Endothelial cell of umbilical vein (primary cell): ENCODE measurements at regions not wholly inside any gene's neighbourhood (a gene's known extent, or its start where the extent isn't known, plus 50 kb on each side); places are given as distances from the start of the nearest gene placed in this dataset.

Experiments used
- EZH2 ChIP-seq: IDR thresholded peaks from 2 replicates; pipeline ENCODE4 v1.6.1; 2012; ENCODE audit warnings: borderline replicate concordance, low read depth, mild to moderate bottlenecking, moderate library complexity, low read length, inconsistent platforms; ENCODE audit not compliant: severe bottlenecking
- TF ChIP-seq, protein P1 (sequence below), 2 donors: IDR thresholded peaks; 1 replicate in 1 of 2; 2 replicates in 1 of 2; pipeline ENCODE4 v1.5.1; 2011; ENCODE audit warnings: low read length in 2 of 2, mild to moderate bottlenecking in 2 of 2, moderate library complexity in 2 of 2, control low read depth in 1 of 2, inconsistent platforms in 1 of 2, low read depth in 1 of 2; ENCODE audit not compliant: insufficient read depth in 1 of 2; ENCODE audit errors: extremely low read depth in 1 of 2

GRCh38 chr2:64350996-64351395 is 103.0 kb upstream of the LGALSL start:
- TF ChIP-seq, protein P1, sequence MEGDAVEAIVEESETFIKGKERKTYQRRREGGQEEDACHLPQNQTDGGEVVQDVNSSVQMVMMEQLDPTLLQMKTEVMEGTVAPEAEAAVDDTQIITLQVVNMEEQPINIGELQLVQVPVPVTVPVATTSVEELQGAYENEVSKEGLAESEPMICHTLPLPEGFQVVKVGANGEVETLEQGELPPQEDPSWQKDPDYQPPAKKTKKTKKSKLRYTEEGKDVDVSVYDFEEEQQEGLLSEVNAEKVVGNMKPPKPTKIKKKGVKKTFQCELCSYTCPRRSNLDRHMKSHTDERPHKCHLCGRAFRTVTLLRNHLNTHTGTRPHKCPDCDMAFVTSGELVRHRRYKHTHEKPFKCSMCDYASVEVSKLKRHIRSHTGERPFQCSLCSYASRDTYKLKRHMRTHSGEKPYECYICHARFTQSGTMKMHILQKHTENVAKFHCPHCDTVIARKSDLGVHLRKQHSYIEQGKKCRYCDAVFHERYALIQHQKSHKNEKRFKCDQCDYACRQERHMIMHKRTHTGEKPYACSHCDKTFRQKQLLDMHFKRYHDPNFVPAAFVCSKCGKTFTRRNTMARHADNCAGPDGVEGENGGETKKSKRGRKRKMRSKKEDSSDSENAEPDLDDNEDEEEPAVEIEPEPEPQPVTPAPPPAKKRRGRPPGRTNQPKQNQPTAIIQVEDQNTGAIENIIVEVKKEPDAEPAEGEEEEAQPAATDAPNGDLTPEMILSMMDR (IDR thresholded peaks at IDR 0.05; ENCODE audit: extremely low read depth in 1 of 2, insufficient read depth in 1 of 2, low read depth in 1 of 2, low read length in 2 of 2) = no peak
- no peak for TF ChIP-seq EZH2
